Activated CD8-positive, alpha-beta T cell treated with anti-CD3 and anti-CD28 coated beads for 36 hours (primary cell): ENCODE measurements at regions not wholly inside any gene's neighbourhood (a gene's known extent, or its start where the extent isn't known, plus 50 kb on each side); places are given as distances from the start of the nearest gene placed in this dataset.

ENCODE experiments used
- ATAC-seq: fragments of 200-7000 bp; cut with Tn5 transposase; one replicate; pipeline ENCODE4 v1.10.0; 2021; ENCODE audit warnings: mild to moderate bottlenecking, moderate library complexity
- CTCF ChIA-PET: fragments of 350-600 bp; sonication (Branson Sonifier 250); formaldehyde crosslinking; loops from one replicate; lab custom pipeline; 2021; ENCODE audit warnings: antibody characterized with exemption; lab: Charles Lee
- POLR2A ChIA-PET: fragments of 350-600 bp; sonication (Branson Sonifier 250); formaldehyde crosslinking; loops from one replicate; lab custom pipeline; 2021; ENCODE audit warnings: antibody characterized with exemption; lab: Charles Lee
- DNase-seq: peaks from one replicate; pipeline ENCODE4 v3.0.0-alpha.2; 2020
- H3K27ac Mint-ChIP-seq: one replicate; pipeline ENCODE4 v1.8.0; 2021; ENCODE audit warnings: mild to moderate bottlenecking, mixed read lengths
- H3K27me3 Mint-ChIP-seq: one replicate; pipeline ENCODE4 v1.8.0; 2021; ENCODE audit warnings: mixed read lengths
- H3K36me3 Mint-ChIP-seq: one replicate; pipeline ENCODE4 v1.8.0; 2021; ENCODE audit warnings: low read depth, mixed read lengths
- H3K4me1 Mint-ChIP-seq: one replicate; pipeline ENCODE4 v1.8.0; 2021; ENCODE audit warnings: low read depth, mixed read lengths
- H3K4me3 Mint-ChIP-seq: one replicate; pipeline ENCODE4 v1.8.0; 2021; ENCODE audit warnings: mild to moderate bottlenecking, moderate library complexity, mixed read lengths
- H3K9me3 Mint-ChIP-seq: one replicate; pipeline ENCODE4 v1.8.0; 2021; ENCODE audit warnings: mixed read lengths
- CTCF ChIP-seq: fragments of 200-600 bp; IDR thresholded peaks from one replicate; pipeline ENCODE4 v1.8.0; 2022; ENCODE audit warnings: antibody characterized with exemption, mild to moderate bottlenecking
- intact Hi-C: fragments of 100-400 bp; cut with micrococcal nuclease; formaldehyde crosslinking; loops from one replicate; pipeline ENCODE4 v1.10.0; 2022

DNA sequence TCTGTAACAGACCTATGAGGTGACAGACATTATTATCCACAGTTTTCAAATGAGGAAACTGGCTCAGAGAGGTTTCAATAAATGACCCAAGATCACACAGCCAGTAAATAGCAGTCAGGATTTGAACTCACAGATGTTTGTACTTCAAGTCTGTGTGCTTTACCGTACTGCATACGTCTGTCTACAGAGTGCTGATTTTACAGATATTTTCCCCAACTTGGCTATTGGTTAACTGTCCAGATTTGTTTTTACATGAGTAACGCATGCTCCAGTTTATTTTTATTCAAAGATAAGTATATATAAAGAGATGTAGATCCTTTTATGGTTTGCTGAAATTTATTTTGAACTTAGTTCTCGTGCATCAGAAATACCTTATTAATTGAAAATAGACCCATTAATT is 65.7 kb upstream of the SLC38A2 start:
- Mint-ChIP-seq H3K27me3 (no peaks in the 10 kb centered on the region), H3K36me3 (no peaks in the 10 kb centered on the region), H3K9me3 (no peaks in the 10 kb centered on the region), H3K27ac (no peak overlapping the region), H3K4me3 (no peak overlapping the region), H3K4me1 (peaks cover 4% of the 10 kb centered on the region)
- intact Hi-C loops = no loop called here
- ATAC-seq (no peak), DNase-seq (no peak)
- ChIA-PET CTCF (no interaction called here), POLR2A (no interaction called here)
- TF ChIP-seq CTCF = no peak

GRCh38 chr12:46437469-46437868 is 64.9 kb upstream of the SLC38A2 start:
- Mint-ChIP-seq H3K4me1 (peaks cover 4% of the 10 kb centered on the region), H3K4me3 (no peak overlapping the region), H3K27me3 (no peaks in the 10 kb centered on the region), H3K27ac (no peak overlapping the region), H3K36me3 (no peaks in the 10 kb centered on the region), H3K9me3 (no peaks in the 10 kb centered on the region)
- ChIA-PET POLR2A (no interaction called here), CTCF (interaction anchor here (0.5 kb wide), 1 partner anchor 747 kb away, joined by 3 read pairs; no protein-coding TSS in a partner anchor)
- no peak for DNase-seq
- intact Hi-C loops = no loop called here
- no peak for TF ChIP-seq CTCF
- ATAC-seq = no peak

DNA sequence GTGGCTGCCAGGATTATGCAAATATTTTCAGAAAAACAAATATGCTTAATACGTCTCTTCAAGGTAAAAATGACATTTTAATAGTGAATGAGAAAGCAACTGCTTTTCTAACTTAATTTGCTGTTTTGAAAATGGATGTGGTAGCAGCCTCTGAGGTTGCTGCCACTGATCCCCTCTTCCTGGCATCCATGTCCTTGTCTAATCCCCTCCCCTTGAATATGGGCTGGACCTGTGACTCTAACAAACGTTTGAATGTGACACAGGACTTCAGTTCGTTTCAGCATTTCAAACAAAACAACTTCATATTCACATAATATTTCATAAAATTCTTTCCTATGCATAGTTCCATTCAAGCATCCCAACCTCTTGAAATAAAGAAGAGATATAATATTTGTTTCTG is 64.2 kb upstream of the SLC38A2 start:
- DNase-seq (no peak), ATAC-seq (no peak)
- Mint-ChIP-seq H3K27me3 (no peaks in the 10 kb centered on the region), H3K36me3 (no peaks in the 10 kb centered on the region), H3K4me1 (peaks cover 7% of the 10 kb centered on the region), H3K27ac (no peak overlapping the region), H3K9me3 (no peaks in the 10 kb centered on the region), H3K4me3 (no peak overlapping the region)
- POLR2A ChIA-PET = no interaction called here
- CTCF ChIA-PET = no interaction called here
- intact Hi-C loops = no loop called here
- TF ChIP-seq CTCF = no peak

- no peak for TF ChIP-seq CTCF
- no peak for DNase-seq
- POLR2A ChIA-PET = no interaction called here
- Mint-ChIP-seq H3K27me3 (no peaks in the 10 kb centered on the region), H3K4me3 (no peak overlapping the region), H3K27ac (no peak overlapping the region), H3K4me1 (peaks cover 13% of the 10 kb centered on the region), H3K9me3 (no peaks in the 10 kb centered on the region), H3K36me3 (no peaks in the 10 kb centered on the region)
- CTCF ChIA-PET = no interaction called here
- intact Hi-C loops = no loop called here
- no peak for ATAC-seq
Measured at GRCh38 chr12:46435625-46436024, 63.1 kb upstream of the SLC38A2 start.

DNA sequence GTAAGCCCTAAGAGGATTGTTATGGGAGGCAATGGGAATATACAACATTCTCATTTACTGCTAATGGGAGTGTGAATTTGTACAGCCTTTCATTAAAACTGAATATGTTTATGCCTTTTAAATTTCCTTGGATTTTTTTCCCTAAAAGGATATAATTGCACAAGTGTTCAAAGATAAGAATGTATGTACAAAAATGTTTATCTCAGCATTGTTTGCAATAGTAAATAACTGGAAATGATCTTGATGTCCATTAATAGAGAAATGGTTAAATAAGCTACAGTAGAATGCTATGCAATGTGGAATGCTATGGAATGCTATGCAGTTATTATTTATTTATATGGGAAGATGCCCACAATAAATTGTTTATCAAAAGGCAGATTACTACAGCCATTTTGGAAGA is 62.5 kb upstream of the SLC38A2 start:
- POLR2A ChIA-PET = no interaction called here
- no peak for ATAC-seq
- intact Hi-C loops = no loop called here
- no peaks in the 10 kb centered on the region for H3K36me3 Mint-ChIP-seq
- DNase-seq = no peak
- H3K27ac Mint-ChIP-seq = no peak overlapping the region
- TF ChIP-seq CTCF = no peak
- H3K4me3 Mint-ChIP-seq = no peak overlapping the region
- no peaks in the 10 kb centered on the region for H3K27me3 Mint-ChIP-seq
- H3K9me3 Mint-ChIP-seq = no peaks in the 10 kb centered on the region
- CTCF ChIA-PET = no interaction called here
- H3K4me1 Mint-ChIP-seq = peaks cover 18% of the 10 kb centered on the region
